ENCODE measurements at regions not wholly inside any gene's neighbourhood (a gene's known extent, or its start where the extent isn't known, plus 50 kb on each side); places are given as distances from the start of the nearest gene placed in this dataset.

DNA sequence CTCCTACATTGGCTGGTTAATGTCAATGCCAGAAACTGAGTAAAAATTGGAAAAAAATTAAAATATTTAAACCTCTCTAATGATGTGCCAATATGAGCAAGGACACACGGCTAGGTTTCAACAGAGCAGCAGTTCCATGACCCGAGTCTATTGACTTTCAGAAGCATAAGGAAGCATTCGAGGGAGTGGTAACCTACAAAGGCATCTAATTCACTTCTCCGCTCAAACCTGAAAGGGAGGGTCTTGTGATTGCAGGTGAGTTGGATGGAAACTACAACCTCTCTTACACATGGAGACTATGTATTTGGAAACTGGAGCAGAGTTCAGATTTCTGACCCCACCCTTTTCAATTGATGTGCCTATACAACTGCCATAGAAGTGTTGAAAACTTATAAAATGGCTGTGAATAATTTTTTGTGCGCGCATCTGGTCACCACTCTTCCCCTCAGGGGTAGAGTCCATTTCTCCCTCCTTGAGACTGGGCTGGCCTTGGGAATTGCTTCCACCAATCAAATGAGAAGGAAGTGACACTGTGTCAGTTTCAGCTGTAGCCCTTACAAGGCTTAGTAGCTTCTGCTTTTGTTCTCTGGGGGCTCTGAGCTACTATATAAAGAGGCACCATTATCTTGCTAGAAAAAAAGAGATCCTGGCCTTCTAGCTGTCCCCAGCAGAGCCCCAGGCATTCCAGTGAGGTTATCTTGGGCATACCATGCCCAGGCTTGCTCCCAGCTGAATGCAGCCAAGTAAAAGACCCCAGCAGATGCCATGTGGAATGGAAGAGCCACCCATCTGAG, 278.0 kb downstream of the EPHA4 start:
- Histone ChIP-seq H3K9ac (ENCODE audit: low read depth, low read length) (no peak overlapping the region), H3K36me3 (ENCODE audit: insufficient read depth, low read length) (no peaks in the 10 kb centered on the region), H3K4me2 (ENCODE audit: low read length) (no peak overlapping the region), H3K9me3 (replicated peaks; ENCODE audit: low read length) (no peaks in the 10 kb centered on the region), H3K4me1 (ENCODE audit: control insufficient read depth, insufficient read depth, low read length) (no peaks in the 10 kb centered on the region), H3K4me3 (ENCODE audit: low read length) (no peak overlapping the region), H3K27me3 (ENCODE audit: control insufficient read depth, insufficient read depth, low read length) (no peaks in the 10 kb centered on the region)

DNA sequence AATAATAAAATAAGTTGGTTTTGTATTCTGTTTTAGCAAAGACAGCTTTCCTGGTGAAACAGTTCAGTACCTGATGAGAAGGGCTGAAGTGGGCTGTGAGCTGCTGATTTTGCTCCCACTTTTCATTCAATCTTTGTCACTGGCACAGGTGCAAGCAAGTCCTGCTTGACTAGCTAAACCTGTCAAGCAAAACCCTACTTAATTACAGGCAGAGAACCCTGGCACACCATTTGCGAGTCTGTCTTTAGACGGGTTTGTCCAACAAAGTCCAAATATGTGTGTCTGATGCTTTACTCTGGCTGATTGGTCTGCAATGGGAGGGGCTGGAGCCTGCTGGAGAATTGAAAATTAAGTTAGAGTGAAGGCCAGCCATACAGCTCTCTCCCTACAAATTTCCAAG, 267.2 kb downstream of the EPHA4 start:
- Histone ChIP-seq H3K27me3 (ENCODE audit: control insufficient read depth, insufficient read depth, low read length) (no peaks in the 10 kb centered on the region), H3K4me1 (ENCODE audit: control insufficient read depth, insufficient read depth, low read length) (no peaks in the 10 kb centered on the region), H3K9me3 (replicated peaks; ENCODE audit: low read length) (no peaks in the 10 kb centered on the region), H3K9ac (ENCODE audit: low read depth, low read length) (no peak overlapping the region), H3K4me3 (ENCODE audit: low read length) (no peak overlapping the region), H3K4me2 (ENCODE audit: low read length) (no peak overlapping the region), H3K36me3 (ENCODE audit: insufficient read depth, low read length) (no peaks in the 10 kb centered on the region)

DNA sequence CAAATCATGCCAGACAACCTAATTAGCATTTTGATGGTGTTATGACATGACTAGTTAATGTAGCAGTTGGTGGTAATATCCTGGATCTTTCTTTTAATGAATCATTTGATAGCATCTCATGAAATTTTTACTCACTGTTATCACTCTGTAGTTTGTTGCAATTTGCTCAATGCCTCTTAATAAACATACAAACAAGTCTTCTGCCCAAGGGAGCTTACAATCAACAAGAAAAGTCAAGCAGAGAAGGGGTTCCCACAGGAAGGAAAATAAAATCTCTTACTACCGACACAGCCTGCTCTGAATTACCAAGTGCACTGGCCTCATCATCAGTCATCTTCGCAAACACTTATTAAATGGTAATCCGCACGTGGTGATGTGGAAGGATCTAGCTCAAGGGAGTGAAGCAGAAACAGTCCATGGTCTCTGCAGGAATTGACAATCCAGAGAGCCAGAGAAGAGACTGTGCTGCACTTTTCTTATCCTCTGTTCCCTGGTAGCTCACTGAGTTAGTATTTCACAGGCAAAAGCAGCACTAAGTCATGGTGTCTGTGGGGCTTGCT, 263.5 kb downstream of the EPHA4 start:
- H3K27me3 ChIP-seq (ENCODE audit: control insufficient read depth, insufficient read depth, low read length): no peaks in the 10 kb centered on the region
- no peak overlapping the region for H3K4me2 ChIP-seq (ENCODE audit: low read length)
- no peaks in the 10 kb centered on the region for H3K36me3 ChIP-seq (ENCODE audit: insufficient read depth, low read length)
- H3K4me1 ChIP-seq (ENCODE audit: control insufficient read depth, insufficient read depth, low read length): no peaks in the 10 kb centered on the region
- no peak overlapping the region for H3K4me3 ChIP-seq (ENCODE audit: low read length)
- H3K9me3 ChIP-seq (replicated peaks; ENCODE audit: low read length): no peaks in the 10 kb centered on the region
- H3K9ac ChIP-seq (ENCODE audit: low read depth, low read length): no peak overlapping the region

DNA sequence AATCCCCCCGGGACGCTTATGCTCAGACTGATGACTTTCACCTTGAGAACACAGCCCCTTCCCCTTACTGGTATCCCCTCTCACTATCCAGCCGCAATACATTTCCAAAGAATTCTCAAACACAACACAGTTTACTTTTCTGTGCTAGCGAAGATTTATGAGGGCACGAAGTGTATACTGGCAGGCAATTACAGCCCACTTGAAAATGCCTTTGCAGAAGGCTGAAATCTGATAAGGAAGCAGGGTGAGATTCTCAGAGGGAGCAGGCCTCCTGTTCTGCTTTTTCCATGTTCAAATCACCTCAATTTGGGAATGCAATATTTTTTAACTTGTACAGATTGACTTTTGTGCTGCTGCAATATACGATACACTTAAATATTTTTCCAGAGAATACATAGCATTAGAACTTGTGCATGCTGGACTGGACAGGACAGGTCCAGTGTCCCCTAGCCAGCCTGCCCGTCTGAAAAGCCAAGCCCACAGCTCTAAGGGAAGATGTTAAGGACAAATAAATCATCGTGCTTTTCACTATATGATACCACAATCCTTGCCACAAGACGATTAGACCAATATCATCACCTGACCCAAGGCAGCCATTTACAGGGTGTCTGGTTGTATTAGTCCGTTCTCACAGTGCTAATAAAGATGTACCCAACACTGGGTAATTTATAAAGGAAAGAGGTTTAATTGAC, 262.1 kb downstream of the EPHA4 start:
- Histone ChIP-seq H3K36me3 (ENCODE audit: insufficient read depth, low read length) (no peaks in the 10 kb centered on the region), H3K9ac (ENCODE audit: low read depth, low read length) (no peak overlapping the region), H3K4me3 (ENCODE audit: low read length) (no peak overlapping the region), H3K9me3 (replicated peaks; ENCODE audit: low read length) (no peaks in the 10 kb centered on the region), H3K4me2 (ENCODE audit: low read length) (no peak overlapping the region), H3K27me3 (ENCODE audit: control insufficient read depth, insufficient read depth, low read length) (no peaks in the 10 kb centered on the region), H3K4me1 (ENCODE audit: control insufficient read depth, insufficient read depth, low read length) (no peaks in the 10 kb centered on the region)

DNA sequence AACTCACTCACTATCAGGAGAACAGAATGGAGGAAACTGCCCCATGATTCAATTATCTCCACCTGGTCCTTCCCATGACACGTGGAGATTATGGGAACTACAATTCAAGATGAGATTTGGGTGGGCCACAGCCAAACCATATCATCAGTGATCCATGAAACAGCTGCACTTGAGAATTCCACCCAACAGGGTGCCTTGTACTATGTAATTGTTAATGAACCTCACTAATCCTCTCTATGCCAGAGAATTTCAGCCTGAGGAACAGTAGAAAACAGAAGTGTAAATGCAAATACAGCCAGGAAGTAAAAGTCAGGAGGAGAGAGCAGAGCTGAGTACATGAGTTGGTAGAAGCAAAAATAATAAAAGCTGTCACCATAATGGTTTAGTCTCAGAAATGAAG, 261.4 kb downstream of the EPHA4 start:
- Histone ChIP-seq H3K27me3 (ENCODE audit: control insufficient read depth, insufficient read depth, low read length) (no peaks in the 10 kb centered on the region), H3K9me3 (replicated peaks; ENCODE audit: low read length) (no peaks in the 10 kb centered on the region), H3K4me3 (ENCODE audit: low read length) (no peak overlapping the region), H3K36me3 (ENCODE audit: insufficient read depth, low read length) (no peaks in the 10 kb centered on the region), H3K4me2 (ENCODE audit: low read length) (no peak overlapping the region), H3K4me1 (ENCODE audit: control insufficient read depth, insufficient read depth, low read length) (no peaks in the 10 kb centered on the region), H3K9ac (ENCODE audit: low read depth, low read length) (no peak overlapping the region)

DNA sequence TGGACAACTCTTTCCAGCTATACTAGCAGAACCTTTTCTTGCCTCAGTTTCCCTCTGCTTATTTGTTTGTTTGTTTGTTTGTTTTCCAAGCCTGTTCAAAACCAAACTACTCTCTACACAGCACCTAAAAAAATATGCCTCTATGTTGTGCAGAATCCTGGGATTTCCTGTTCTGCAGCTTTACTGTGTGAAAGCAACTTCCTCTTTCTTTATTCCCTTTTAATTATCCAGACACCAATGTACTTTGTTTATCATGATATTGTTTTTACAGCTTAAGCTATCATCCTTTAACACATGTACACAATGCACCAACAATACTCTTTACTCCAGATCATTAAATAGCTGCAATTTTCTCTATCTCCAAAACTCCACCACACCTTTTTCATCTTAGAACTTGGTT, 259.5 kb downstream of the EPHA4 start:
- Histone ChIP-seq H3K4me2 (ENCODE audit: low read length) (no peak overlapping the region), H3K9ac (ENCODE audit: low read depth, low read length) (no peak overlapping the region), H3K27me3 (ENCODE audit: control insufficient read depth, insufficient read depth, low read length) (no peaks in the 10 kb centered on the region)

DNA sequence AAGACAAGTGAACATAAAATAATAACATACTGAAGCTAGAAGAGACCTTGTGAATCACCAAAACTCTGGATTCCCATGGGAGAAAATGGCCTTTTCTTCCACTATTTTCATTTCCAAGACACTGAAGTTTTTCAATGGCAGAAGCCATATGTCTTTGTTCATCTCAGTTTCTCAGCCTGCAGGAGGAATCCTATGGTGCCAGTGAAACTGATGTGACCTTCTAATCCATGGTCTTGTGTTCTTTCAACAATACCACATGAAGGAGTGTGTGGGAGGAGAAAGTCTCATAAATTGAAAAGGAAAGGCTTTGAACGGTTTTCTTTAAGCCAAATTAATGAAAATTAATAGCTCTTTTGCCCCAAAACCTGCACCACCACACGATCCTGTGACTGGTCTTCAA, 257.3 kb downstream of the EPHA4 start:
- H3K36me3 ChIP-seq (ENCODE audit: insufficient read depth, low read length): no peaks in the 10 kb centered on the region
- H3K4me2 ChIP-seq (ENCODE audit: low read length): no peak overlapping the region
- H3K27me3 ChIP-seq (ENCODE audit: control insufficient read depth, insufficient read depth, low read length): no peaks in the 10 kb centered on the region
- H3K4me1 ChIP-seq (ENCODE audit: control insufficient read depth, insufficient read depth, low read length): peaks cover 4% of the 10 kb centered on the region
- H3K9ac ChIP-seq (ENCODE audit: low read depth, low read length): no peak overlapping the region
- H3K9me3 ChIP-seq (replicated peaks; ENCODE audit: low read length): no peaks in the 10 kb centered on the region
- no peak overlapping the region for H3K4me3 ChIP-seq (ENCODE audit: low read length)

More for the DNA sequence above, 259.5 kb downstream of the EPHA4 start:
- Histone ChIP-seq H3K36me3 (ENCODE audit: insufficient read depth, low read length) (no peaks in the 10 kb centered on the region), H3K9me3 (replicated peaks; ENCODE audit: low read length) (no peaks in the 10 kb centered on the region), H3K4me3 (ENCODE audit: low read length) (no peak overlapping the region), H3K4me1 (ENCODE audit: control insufficient read depth, insufficient read depth, low read length) (no peaks in the 10 kb centered on the region)

DNA sequence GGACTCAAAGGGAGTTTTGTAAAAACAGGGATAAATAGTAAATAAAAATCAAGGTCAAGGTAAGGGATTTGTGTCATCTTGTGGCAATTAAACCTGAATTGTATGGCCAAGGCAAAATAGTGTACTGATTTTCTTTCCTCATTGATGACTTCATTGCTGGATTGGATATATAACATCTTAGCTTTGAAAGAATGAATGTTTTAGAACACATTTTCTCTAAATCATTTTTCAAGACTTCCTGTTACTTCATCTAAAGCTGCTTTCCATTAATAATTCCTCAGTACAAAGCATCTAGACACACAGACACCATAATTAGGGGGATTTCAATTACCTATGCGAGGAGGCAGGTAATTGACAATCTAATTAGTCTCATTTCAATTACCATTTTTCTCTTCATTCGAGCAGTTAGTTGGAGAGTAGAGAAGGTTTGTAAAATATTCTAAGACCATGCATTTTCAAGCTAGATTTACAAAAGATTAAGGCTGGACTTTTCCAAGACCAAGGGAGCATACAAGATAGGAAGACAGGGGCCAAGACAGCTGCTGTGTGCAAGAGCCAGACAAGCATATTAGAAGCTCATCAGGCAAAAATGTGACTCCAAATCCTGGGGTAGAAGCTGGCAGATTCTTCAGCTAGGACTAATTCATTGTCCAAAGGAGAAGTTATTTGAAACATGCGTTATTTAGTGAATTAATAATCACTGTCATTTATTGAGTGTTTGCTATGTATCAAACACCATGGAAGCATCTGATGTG, 253.6 kb downstream of the EPHA4 start:
- no peak overlapping the region for H3K4me3 ChIP-seq (ENCODE audit: low read length)
- no peak overlapping the region for H3K9ac ChIP-seq (ENCODE audit: low read depth, low read length)

DNA sequence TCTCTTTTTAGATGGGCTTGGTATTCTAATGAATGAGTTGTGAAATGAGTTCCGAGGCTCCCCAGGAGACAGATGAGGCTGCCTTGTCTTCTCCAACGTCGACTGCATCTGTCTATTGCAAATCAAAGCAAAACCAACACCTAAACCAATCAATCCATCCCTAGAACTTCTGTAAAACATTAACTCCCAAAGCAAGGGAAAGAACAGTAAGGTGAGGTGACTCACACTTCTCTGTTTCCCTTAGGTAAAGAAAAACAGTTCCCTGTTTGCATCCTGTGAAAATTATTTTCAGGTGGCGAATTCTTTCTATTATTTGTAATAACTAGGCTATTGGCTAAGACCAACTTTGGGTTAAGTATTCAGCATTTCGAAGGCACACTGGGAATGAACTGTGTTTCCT, 249.4 kb downstream of the EPHA4 start:
- Histone ChIP-seq H3K36me3 (ENCODE audit: insufficient read depth, low read length) (no peaks in the 10 kb centered on the region), H3K27me3 (ENCODE audit: control insufficient read depth, insufficient read depth, low read length) (no peaks in the 10 kb centered on the region), H3K4me2 (ENCODE audit: low read length) (no peak overlapping the region), H3K4me3 (ENCODE audit: low read length) (no peak overlapping the region), H3K4me1 (ENCODE audit: control insufficient read depth, insufficient read depth, low read length) (peaks cover 4% of the 10 kb centered on the region), H3K9ac (ENCODE audit: low read depth, low read length) (no peak overlapping the region), H3K9me3 (replicated peaks; ENCODE audit: low read length) (no peaks in the 10 kb centered on the region)

More for the DNA sequence above, 253.6 kb downstream of the EPHA4 start:
- Histone ChIP-seq H3K27me3 (ENCODE audit: control insufficient read depth, insufficient read depth, low read length) (no peaks in the 10 kb centered on the region), H3K4me1 (ENCODE audit: control insufficient read depth, insufficient read depth, low read length) (peaks cover 4% of the 10 kb centered on the region), H3K9me3 (replicated peaks; ENCODE audit: low read length) (no peaks in the 10 kb centered on the region), H3K4me2 (ENCODE audit: low read length) (no peak overlapping the region), H3K36me3 (ENCODE audit: insufficient read depth, low read length) (no peaks in the 10 kb centered on the region)

DNA sequence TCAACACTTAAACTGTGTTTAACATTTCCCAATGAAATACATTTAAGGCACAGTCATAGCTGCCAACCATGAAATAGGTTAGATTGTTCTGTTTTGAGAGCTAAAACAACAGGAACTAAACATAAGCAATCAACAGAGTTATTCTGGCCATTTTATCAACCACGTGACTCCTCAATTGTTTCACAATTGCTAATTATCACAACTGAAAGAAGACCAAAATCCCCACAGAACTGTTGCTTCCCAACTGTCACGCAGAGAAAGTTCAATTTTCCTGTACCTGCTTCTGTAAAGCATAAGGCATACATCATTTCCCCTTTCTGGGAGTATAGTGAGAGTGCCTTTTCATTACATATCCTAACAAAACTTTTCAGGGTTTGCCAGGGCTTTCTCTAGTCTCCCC, 248.6 kb downstream of the EPHA4 start:
- no peak overlapping the region for H3K4me2 ChIP-seq (ENCODE audit: low read length)
- no peak overlapping the region for H3K4me3 ChIP-seq (ENCODE audit: low read length)
- H3K4me1 ChIP-seq (ENCODE audit: control insufficient read depth, insufficient read depth, low read length): peaks cover 4% of the 10 kb centered on the region
- no peaks in the 10 kb centered on the region for H3K9me3 ChIP-seq (replicated peaks; ENCODE audit: low read length)
- no peak overlapping the region for H3K9ac ChIP-seq (ENCODE audit: low read depth, low read length)
- no peaks in the 10 kb centered on the region for H3K27me3 ChIP-seq (ENCODE audit: control insufficient read depth, insufficient read depth, low read length)
- no peaks in the 10 kb centered on the region for H3K36me3 ChIP-seq (ENCODE audit: insufficient read depth, low read length)

DNA sequence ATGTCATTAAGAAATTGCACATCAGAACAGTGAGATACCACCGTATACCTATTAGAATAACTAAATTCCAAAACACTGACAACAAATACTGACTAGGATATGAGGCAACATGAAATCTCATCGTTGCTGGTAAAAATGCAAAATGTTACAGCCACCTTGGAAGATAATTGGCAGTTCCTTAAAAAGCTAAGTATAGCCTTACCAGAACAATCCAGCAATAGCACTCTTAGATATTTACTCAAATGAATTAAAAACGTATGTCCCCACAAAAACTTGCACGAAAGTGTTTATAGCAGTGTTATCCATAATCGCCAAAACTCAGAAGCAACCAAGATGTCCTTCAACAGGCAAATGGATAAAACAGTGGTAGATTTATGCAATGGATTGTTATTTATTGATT, 241.7 kb downstream of the EPHA4 start:
- H3K36me3 ChIP-seq (ENCODE audit: insufficient read depth, low read length): no peaks in the 10 kb centered on the region
- H3K4me2 ChIP-seq (ENCODE audit: low read length): no peak overlapping the region
- H3K9ac ChIP-seq (ENCODE audit: low read depth, low read length): no peak overlapping the region
- no peaks in the 10 kb centered on the region for H3K27me3 ChIP-seq (ENCODE audit: control insufficient read depth, insufficient read depth, low read length)
- no peaks in the 10 kb centered on the region for H3K4me1 ChIP-seq (ENCODE audit: control insufficient read depth, insufficient read depth, low read length)
- no peak overlapping the region for H3K4me3 ChIP-seq (ENCODE audit: low read length)
- no peaks in the 10 kb centered on the region for H3K9me3 ChIP-seq (replicated peaks; ENCODE audit: low read length)
